Upper lobe of right lung (tissue), 1 donor: ENCODE measurements at regions not wholly inside any gene's neighbourhood (a gene's known extent, or its start where the extent isn't known, plus 50 kb on each side); places are given as distances from the start of the nearest gene placed in this dataset.

Experiments
- ATAC-seq: fragments of 200-7000 bp; cut with Tn5 transposase; one replicate; pipeline ENCODE4 v1.9.1; 2020; ENCODE audit warnings: mild to moderate bottlenecking, moderate library complexity
- DNase-seq: peaks from one replicate; pipeline ENCODE4 v3.0.0-alpha.2; 2020
- H3K27ac ChIP-seq: fragments of 200-600 bp; one replicate; pipeline ENCODE4 v1.8.0; 2022
- H3K27me3 ChIP-seq: fragments of 200-600 bp; one replicate; pipeline ENCODE4 v1.8.0; 2022; ENCODE audit warnings: mild to moderate bottlenecking
- H3K36me3 ChIP-seq: fragments of 200-600 bp; one replicate; pipeline ENCODE4 v1.8.0; 2022
- H3K4me1 ChIP-seq: fragments of 200-600 bp; one replicate; pipeline ENCODE4 v1.8.0; 2022
- H3K4me3 ChIP-seq: fragments of 200-600 bp; one replicate; pipeline ENCODE4 v1.8.0; 2022; ENCODE audit warnings: mild to moderate bottlenecking
- H3K9me3 ChIP-seq: fragments of 200-600 bp; one replicate; pipeline ENCODE4 v1.8.0; 2022
- intact Hi-C: fragments of 100-400 bp; cut with DNase I; formaldehyde crosslinking; loops from one replicate; pipeline ENCODE4 v1.11.0; 2022
- TF ChIP-seq, protein P1 (sequence below): fragments of 200-600 bp; IDR thresholded peaks from one replicate; pipeline ENCODE4 v1.8.0; 2022; ENCODE audit warnings: antibody characterized with exemption
- donor health status: DM: no; HTN: yes; CAD: no; lungs with severe emphysema.

DNA sequence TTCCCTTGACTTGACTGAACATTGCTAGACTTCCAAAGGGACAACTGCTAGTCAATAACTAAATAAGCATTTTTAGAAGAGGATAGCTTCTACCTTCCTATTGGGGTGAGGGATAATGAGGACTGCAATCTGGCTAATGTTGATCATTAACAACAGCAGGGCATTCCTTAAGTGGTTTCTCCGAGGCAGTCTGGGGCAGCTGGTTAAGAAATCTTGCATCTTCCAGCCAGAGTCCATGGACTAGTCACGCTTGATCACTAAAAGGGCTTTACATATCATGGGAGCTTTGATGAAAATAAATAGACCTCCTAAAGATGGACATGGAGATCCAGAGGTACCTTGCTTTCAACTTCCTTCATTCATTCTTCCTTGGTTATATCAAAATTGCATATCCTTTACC lies 329.4 kb upstream of the ESRRG start:
- ATAC-seq = no peak
- Histone ChIP-seq H3K4me3 (no peak overlapping the region), H3K4me1 (no peaks in the 10 kb centered on the region), H3K27me3 (no peaks in the 10 kb centered on the region), H3K9me3 (no peaks in the 10 kb centered on the region), H3K27ac (no peak overlapping the region), H3K36me3 (no peaks in the 10 kb centered on the region)
- TF ChIP-seq, protein P1, sequence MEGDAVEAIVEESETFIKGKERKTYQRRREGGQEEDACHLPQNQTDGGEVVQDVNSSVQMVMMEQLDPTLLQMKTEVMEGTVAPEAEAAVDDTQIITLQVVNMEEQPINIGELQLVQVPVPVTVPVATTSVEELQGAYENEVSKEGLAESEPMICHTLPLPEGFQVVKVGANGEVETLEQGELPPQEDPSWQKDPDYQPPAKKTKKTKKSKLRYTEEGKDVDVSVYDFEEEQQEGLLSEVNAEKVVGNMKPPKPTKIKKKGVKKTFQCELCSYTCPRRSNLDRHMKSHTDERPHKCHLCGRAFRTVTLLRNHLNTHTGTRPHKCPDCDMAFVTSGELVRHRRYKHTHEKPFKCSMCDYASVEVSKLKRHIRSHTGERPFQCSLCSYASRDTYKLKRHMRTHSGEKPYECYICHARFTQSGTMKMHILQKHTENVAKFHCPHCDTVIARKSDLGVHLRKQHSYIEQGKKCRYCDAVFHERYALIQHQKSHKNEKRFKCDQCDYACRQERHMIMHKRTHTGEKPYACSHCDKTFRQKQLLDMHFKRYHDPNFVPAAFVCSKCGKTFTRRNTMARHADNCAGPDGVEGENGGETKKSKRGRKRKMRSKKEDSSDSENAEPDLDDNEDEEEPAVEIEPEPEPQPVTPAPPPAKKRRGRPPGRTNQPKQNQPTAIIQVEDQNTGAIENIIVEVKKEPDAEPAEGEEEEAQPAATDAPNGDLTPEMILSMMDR = no peak
- DNase-seq = no peak
- intact Hi-C loops = no loop called here

DNA sequence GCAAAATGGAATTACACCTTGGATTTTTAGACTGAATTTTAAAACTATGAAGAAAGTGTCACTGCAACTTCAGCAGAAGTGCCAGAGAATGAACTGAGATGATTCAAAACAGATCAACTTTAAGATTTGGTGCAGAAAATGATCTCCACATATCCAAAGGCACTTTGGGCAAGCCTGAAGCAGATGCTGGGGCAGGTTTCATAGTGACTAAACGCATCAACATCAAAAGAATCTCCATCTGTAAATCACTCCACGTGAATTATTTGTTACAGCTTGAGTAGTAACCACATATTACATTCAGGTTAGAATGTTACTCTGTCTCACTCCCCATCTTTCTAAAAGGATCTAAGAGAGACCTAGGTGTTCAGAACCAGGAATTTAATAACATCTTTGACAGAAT lies 329.0 kb upstream of the ESRRG start:
- Histone ChIP-seq H3K4me3 (no peak overlapping the region), H3K9me3 (no peaks in the 10 kb centered on the region), H3K4me1 (no peaks in the 10 kb centered on the region), H3K36me3 (no peaks in the 10 kb centered on the region), H3K27ac (no peak overlapping the region), H3K27me3 (no peaks in the 10 kb centered on the region)
- TF ChIP-seq, protein P1 = no peak
- intact Hi-C loops = no loop called here
- DNase-seq (no peak), ATAC-seq (no peak)

DNA sequence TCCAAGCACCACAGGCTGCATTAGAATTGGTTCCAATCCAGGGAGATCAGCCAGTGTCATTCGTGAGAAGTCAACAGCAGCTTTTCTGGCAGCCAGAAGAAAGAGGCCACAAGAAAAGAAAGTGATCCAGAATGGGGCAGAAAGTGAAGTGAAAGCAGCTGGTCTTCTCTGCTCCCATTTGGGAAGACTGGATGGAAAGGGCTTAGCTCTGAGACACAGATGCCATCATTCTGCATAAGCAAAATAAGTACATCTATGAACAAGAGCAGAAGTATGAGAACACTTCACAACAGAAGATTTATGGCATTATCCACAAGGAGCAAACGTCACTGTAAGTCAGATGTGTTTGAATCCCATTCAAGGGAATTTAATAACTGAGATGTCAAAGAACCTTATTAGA lies 326.5 kb upstream of the ESRRG start:
- no peaks in the 10 kb centered on the region for H3K27me3 ChIP-seq

DNA sequence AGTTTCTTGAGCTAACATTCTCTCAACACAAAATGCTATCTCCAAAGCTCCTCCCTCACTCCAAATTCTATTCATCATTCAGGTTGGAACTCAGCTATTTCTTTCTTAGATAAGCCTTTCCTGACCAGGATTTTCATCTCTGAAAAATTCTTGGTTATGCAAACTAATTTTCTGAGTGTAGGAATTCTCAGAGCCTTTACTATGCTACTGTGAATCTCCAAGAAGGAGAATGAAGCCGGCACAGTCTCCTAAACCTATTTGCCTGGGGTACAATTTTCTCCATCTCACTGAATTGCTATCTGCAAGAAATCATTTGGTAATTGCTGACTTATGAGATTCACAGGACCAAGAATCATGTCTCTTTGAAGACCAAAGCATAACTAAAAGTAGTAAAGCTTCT lies 325.9 kb upstream of the ESRRG start:
- H3K4me1 ChIP-seq = no peaks in the 10 kb centered on the region
- no peak overlapping the region for H3K27ac ChIP-seq
- no peaks in the 10 kb centered on the region for H3K9me3 ChIP-seq
- H3K4me3 ChIP-seq = no peak overlapping the region
- intact Hi-C loops = no loop called here
- H3K36me3 ChIP-seq = no peaks in the 10 kb centered on the region
- ATAC-seq (no peak), DNase-seq (no peak)
- TF ChIP-seq, protein P1 = no peak
- no peaks in the 10 kb centered on the region for H3K27me3 ChIP-seq

More for the DNA sequence above, 326.5 kb upstream of the ESRRG start:
- DNase-seq (no peak), ATAC-seq (no peak)
- Histone ChIP-seq H3K4me1 (no peaks in the 10 kb centered on the region), H3K36me3 (no peaks in the 10 kb centered on the region), H3K4me3 (no peak overlapping the region), H3K27ac (no peak overlapping the region), H3K9me3 (no peaks in the 10 kb centered on the region)
- TF ChIP-seq, protein P1 = no peak
- intact Hi-C loops = no loop called here

DNA sequence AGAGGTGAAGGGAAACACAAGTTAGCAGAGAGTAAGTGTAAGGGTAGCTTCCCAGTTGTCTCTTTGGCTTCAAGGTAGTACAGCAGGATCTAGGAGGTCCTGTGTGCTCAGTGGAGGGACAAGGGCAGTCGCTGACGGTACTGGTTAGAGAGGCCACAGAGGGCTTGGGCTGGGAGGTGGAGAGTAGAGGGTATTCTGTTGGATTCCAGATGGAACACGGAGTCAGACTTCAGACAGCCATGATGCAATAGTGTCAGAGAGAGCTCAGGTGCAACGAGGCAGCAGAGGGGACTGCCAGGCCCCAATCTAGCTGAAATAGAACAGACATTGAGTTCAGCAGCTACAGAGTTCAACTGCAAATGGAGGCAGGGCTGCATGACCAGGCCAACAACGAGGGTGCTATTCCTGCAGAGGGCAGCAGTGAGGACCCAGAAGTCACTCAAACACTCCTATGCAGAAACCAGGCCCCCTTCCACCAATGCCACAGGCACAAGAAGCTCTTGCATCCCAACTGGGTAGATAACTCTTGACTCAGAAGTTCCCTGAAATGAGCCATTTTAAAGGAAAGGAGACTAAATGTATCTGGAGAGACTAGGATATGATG lies 325.0 kb upstream of the ESRRG start:
- Histone ChIP-seq H3K9me3 (no peaks in the 10 kb centered on the region), H3K4me1 (no peaks in the 10 kb centered on the region), H3K4me3 (no peak overlapping the region), H3K27me3 (no peaks in the 10 kb centered on the region), H3K27ac (no peak overlapping the region), H3K36me3 (no peaks in the 10 kb centered on the region)
- DNase-seq = no peak
- TF ChIP-seq, protein P1 = no peak
- no peak for ATAC-seq
- intact Hi-C loops = no loop called here
